ENCODE measurements at regions not wholly inside any gene's neighbourhood (a gene's known extent, or its start where the extent isn't known, plus 50 kb on each side); places are given as distances from the start of the nearest gene placed in this dataset.

- TF ChIP-seq CTCF (IDR thresholded peaks at IDR 0.05) (no peak), EZH2phosphoT487 (IDR thresholded peaks at IDR 0.05) (no peak)
Measured at GRCh38 chr2:121969166-121969565, 213.7 kb downstream of the TSN start.

Measured in neural progenitor cell (in vitro differentiated cells).